HCT116 (cell line): ENCODE measurements at regions not wholly inside any gene's neighbourhood (a gene's known extent, or its start where the extent isn't known, plus 50 kb on each side); places are given as distances from the start of the nearest gene placed in this dataset.

Source experiments
- ATAC-seq: fragments of 200-7000 bp; cut with Tn5 transposase; 2 replicates; pipeline ENCODE4 v1.9.1; 2020; ENCODE audit warnings: mild to moderate bottlenecking, moderate library complexity
- BruUV-seq: library from RNA; stranded (reverse); fragments of 400-500 nt; replicated peaks from 2 replicates; lab custom pipeline; 2021; lab: Mats Ljungman, UMichigan
- CTCF ChIA-PET: fragments of 300-600 bp; sonication (Branson Sonifier 250); formaldehyde crosslinking; loops from one replicate; lab custom pipeline; 2021; ENCODE audit warnings: antibody characterized with exemption; lab: Charles Lee
- POLR2A ChIA-PET: fragments of 300-600, 350-600 bp; sonication (Branson Sonifier 250); formaldehyde crosslinking; loops from one replicate; lab custom pipeline; 2021; ENCODE audit warnings: antibody characterized with exemption; lab: Charles Lee
- RAD21 ChIA-PET, 2 experiments: fragments of 300-600 bp; sonication (Branson Sonifier 250); formaldehyde crosslinking; loops; one replicate each; lab custom pipeline; 2023; ENCODE audit warnings: low total read pairs in 2 of 2; ENCODE audit not compliant: uncharacterized antibody in 2 of 2, unreplicated experiment in 2 of 2, low non-redundant PET in 1 of 2; lab: Charles Lee
- DNase-seq: peaks from one replicate; pipeline ENCODE4 v3.0.0-alpha.2; 2010; ENCODE audit warnings: low read depth, low spot score
- H2AFZ ChIP-seq: fragments of 200-600 bp; shearing (Covaris generic), sonication (generic); 2 replicates; pipeline ENCODE4 v1.6.1; 2017; ENCODE audit warnings: low read depth, mixed run types, mixed read lengths, antibody characterized with exemption, low read length; ENCODE audit not compliant: poor library complexity, severe bottlenecking
- H3K27ac ChIP-seq: 2 replicates; pipeline ENCODE4 v1.5.1; 2012; ENCODE audit warnings: low read depth, low read length
- H3K27me3 ChIP-seq: fragments of 200-600 bp; sonication (generic); 2 replicates; pipeline ENCODE4 v1.6.1; 2016; ENCODE audit warnings: mixed run types, low read length, mixed read lengths; ENCODE audit not compliant: insufficient read depth
- H3K36me3 ChIP-seq, 2 experiments: fragments of 200-500 bp in 1 of 2; fragments of 200-600 bp in 1 of 2; sonication (Bioruptor generic) in 1 of 2; sonication (generic) in 1 of 2; 2 replicates each; pipeline versions ENCODE4 v1.5.1 to v1.6.1; 2014 to 2016; ENCODE audit warnings: low read length in 2 of 2, inconsistent platforms in 1 of 2, mixed read lengths in 1 of 2, mixed run types in 1 of 2; ENCODE audit not compliant: insufficient read depth in 2 of 2, control insufficient read depth in 1 of 2
- H3K4me1 ChIP-seq, 2 experiments: fragments of 200-600 bp in 1 of 2; sonication (generic) in 1 of 2; 2 replicates each; pipeline versions ENCODE4 v1.5.1 to v1.6.1; 2012 to 2017; ENCODE audit warnings: low read length in 2 of 2, inconsistent platforms in 1 of 2, mild to moderate bottlenecking in 1 of 2, mixed read lengths in 1 of 2, mixed run types in 1 of 2, moderate library complexity in 1 of 2; ENCODE audit not compliant: insufficient read depth in 2 of 2, control insufficient read depth in 1 of 2
- H3K4me2 ChIP-seq: fragments of 200-600 bp; sonication (generic); 2 replicates; pipeline ENCODE4 v1.6.1; 2017; ENCODE audit warnings: mixed run types, low read length, mixed read lengths
- H3K4me3 ChIP-seq, 2 experiments: fragments of 200-600 bp in 1 of 2; sonication (generic) in 1 of 2; replicated peaks in 1 of 2; 2 replicates each; pipeline ENCODE4 v1.5.1; 2011 to 2016; ENCODE audit warnings: low read length in 2 of 2, control low read depth in 1 of 2, low read depth in 1 of 2, mild to moderate bottlenecking in 1 of 2, mixed read lengths in 1 of 2, mixed run types in 1 of 2
- H3K79me2 ChIP-seq: fragments of 200-600 bp; sonication (generic); 2 replicates; pipeline ENCODE4 v1.6.1; 2017; ENCODE audit warnings: mild to moderate bottlenecking, mixed run types, low read length, moderate library complexity, mixed read lengths; ENCODE audit not compliant: insufficient read depth
- H3K9ac ChIP-seq: fragments of 200-600 bp; sonication (generic); 2 replicates; pipeline ENCODE4 v1.6.1; 2016; ENCODE audit warnings: low read length, mixed read lengths
- H3K9me2 ChIP-seq: fragments of 200-600 bp; sonication (generic), shearing (Covaris generic); 2 replicates; pipeline ENCODE4 v1.6.1; 2017; ENCODE audit warnings: mixed run types, mild to moderate bottlenecking, moderate library complexity; ENCODE audit not compliant: insufficient read depth
- H3K9me3 ChIP-seq, 2 experiments: fragments of 200-500 bp in 1 of 2; fragments of 200-600 bp in 1 of 2; sonication (Bioruptor generic) in 1 of 2; sonication (generic) in 1 of 2; 2 replicates each; pipeline ENCODE4 v1.6.1; 2014 to 2017; ENCODE audit warnings: low read length in 2 of 2, mixed read lengths in 2 of 2, inconsistent platforms in 1 of 2, low read depth in 1 of 2, mild to moderate bottlenecking in 1 of 2, mixed run types in 1 of 2, moderate library complexity in 1 of 2; ENCODE audit not compliant: control insufficient read depth in 1 of 2, insufficient read depth in 1 of 2
- H4K20me1 ChIP-seq: fragments of 200-600 bp; sonication (generic), shearing (Covaris generic); 2 replicates; pipeline ENCODE4 v1.6.1; 2017; ENCODE audit warnings: mixed run types, mild to moderate bottlenecking, moderate library complexity; ENCODE audit not compliant: insufficient read depth
- EGR1 ChIP-seq: IDR thresholded peaks from 2 replicates; pipeline ENCODE4 v1.6.1; 2012; ENCODE audit warnings: low read depth
- ELF1 ChIP-seq: IDR thresholded peaks from 2 replicates; pipeline ENCODE4 v1.6.1; 2012; ENCODE audit warnings: low read depth, borderline replicate concordance
- EZH2phosphoT487 ChIP-seq: fragments of 200-600 bp; IDR thresholded peaks from 2 replicates; pipeline ENCODE4 v1.6.1; 2018; ENCODE audit warnings: antibody characterized with exemption, borderline replicate concordance
- POLR2A ChIP-seq: IDR thresholded peaks from 2 replicates; pipeline ENCODE4 v1.7.0; 2011; ENCODE audit warnings: borderline replicate concordance; ENCODE audit not compliant: insufficient read depth, insufficient read length; ENCODE audit errors: extremely low read depth
- POLR2AphosphoS5 ChIP-seq: IDR thresholded peaks from 2 replicates; pipeline ENCODE4 v1.6.1; 2011; ENCODE audit warnings: mild to moderate bottlenecking, low read depth, low read length, moderate library complexity
- RAD21 ChIP-seq: IDR thresholded peaks from 2 replicates; pipeline ENCODE4 v1.6.1; 2012; ENCODE audit warnings: low read depth, mild to moderate bottlenecking
- SIN3A ChIP-seq: IDR thresholded peaks from 2 replicates; pipeline ENCODE4 v1.6.1; 2012; ENCODE audit warnings: low read depth
- ZFX ChIP-seq: fragments of 450-650 bp; IDR thresholded peaks from 2 replicates; pipeline ENCODE4 v1.6.1; 2017
- intact Hi-C: fragments of 100-400 bp; cut with micrococcal nuclease; formaldehyde crosslinking; loops from 2 replicates; pipeline ENCODE4 v1.10.0; 2022
- TF ChIP-seq, protein P1 (sequence below): IDR thresholded peaks from 2 replicates; pipeline ENCODE4 v1.6.1; 2012
- TF ChIP-seq, protein P2 (sequence below), 3 experiments: fragments of 200-600 bp in 1 of 3; sonication (generic) in 1 of 3; IDR thresholded peaks in 2 of 3; conservative IDR thresholded peaks in 1 of 3; 2 replicates each; pipeline ENCODE4 v1.5.1; 2012 to 2017; ENCODE audit warnings: low read depth in 2 of 3, low read length in 2 of 3, antibody characterized with exemption in 1 of 3, borderline replicate concordance in 1 of 3, control low read depth in 1 of 3, mild to moderate bottlenecking in 1 of 3, mixed read lengths in 1 of 3, mixed run types in 1 of 3, moderate library complexity in 1 of 3; ENCODE audit not compliant: insufficient read depth in 1 of 3

DNA sequence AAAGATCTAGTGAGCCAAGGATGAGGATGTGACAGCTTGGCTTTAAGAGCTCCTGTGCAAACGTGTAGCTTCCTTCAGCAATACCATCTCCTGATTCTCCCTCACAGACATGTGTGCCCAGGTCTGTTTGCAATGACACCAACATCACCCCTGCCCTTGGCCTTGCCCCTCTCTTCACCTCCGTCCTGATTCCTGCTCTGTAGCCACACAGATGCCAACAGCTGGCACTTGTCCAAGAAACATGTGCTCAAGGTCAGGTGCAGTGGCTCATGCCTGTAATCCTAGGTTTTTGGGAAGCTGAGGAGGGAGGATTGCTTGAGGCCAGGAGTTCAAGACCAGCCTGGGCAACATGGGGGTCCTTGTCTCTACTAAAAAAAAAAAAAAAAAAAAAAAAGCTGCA lies 103.8 kb upstream of the CRHR1 start:
- ATAC-seq: no peak
- RAD21 ChIA-PET: no interaction called here
- H3K27me3 ChIP-seq: no peaks in the 10 kb centered on the region
- TF ChIP-seq ELF1: no peak
- no peak for TF ChIP-seq POLR2A
- TF ChIP-seq EGR1: no peak
- no peak for TF ChIP-seq SIN3A
- TF ChIP-seq, protein P1, sequence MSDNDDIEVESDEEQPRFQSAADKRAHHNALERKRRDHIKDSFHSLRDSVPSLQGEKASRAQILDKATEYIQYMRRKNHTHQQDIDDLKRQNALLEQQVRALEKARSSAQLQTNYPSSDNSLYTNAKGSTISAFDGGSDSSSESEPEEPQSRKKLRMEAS: no peak
- no peak for TF ChIP-seq EZH2phosphoT487
- TF ChIP-seq POLR2AphosphoS5: no peak
- TF ChIP-seq ZFX: no peak
- TF ChIP-seq RAD21: no peak
- TF ChIP-seq, protein P2, sequence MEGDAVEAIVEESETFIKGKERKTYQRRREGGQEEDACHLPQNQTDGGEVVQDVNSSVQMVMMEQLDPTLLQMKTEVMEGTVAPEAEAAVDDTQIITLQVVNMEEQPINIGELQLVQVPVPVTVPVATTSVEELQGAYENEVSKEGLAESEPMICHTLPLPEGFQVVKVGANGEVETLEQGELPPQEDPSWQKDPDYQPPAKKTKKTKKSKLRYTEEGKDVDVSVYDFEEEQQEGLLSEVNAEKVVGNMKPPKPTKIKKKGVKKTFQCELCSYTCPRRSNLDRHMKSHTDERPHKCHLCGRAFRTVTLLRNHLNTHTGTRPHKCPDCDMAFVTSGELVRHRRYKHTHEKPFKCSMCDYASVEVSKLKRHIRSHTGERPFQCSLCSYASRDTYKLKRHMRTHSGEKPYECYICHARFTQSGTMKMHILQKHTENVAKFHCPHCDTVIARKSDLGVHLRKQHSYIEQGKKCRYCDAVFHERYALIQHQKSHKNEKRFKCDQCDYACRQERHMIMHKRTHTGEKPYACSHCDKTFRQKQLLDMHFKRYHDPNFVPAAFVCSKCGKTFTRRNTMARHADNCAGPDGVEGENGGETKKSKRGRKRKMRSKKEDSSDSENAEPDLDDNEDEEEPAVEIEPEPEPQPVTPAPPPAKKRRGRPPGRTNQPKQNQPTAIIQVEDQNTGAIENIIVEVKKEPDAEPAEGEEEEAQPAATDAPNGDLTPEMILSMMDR (IDR thresholded peaks at IDR 0.05 in 2 of 3, conservative IDR thresholded peaks at IDR 0.05 in 1 of 3; ENCODE audit: borderline replicate concordance in 1 of 3, insufficient read depth in 1 of 3, low read depth in 2 of 3, low read length in 2 of 3): no peak
- TF ChIP-seq, all 23 proteins: peak for 0
- no peak overlapping the region for H3K4me3 ChIP-seq
- POLR2A ChIA-PET: interaction anchor here (0.6 kb wide), 1 partner anchor 23 kb away, joined by 3 read pairs; no protein-coding TSS in a partner anchor
- CTCF ChIA-PET: no interaction called here
- H3K9me3 ChIP-seq: peaks cover 0 to 6% of the 10 kb centered on the region in 2 experiments; a peak in 1 of 4 replicates
- no TSS peak for BruUV-seq
- no peak overlapping the region for H3K27ac ChIP-seq
- H3K4me2 ChIP-seq: no peak overlapping the region
- DNase-seq: no peak
- no peaks in the 10 kb centered on the region for H3K36me3 ChIP-seq
- H3K4me1 ChIP-seq: no peaks in the 10 kb centered on the region
- H3K9ac ChIP-seq: no peak overlapping the region
- no peaks in the 10 kb centered on the region for H3K9me2 ChIP-seq
- H4K20me1 ChIP-seq: no peaks in the 10 kb centered on the region
- intact Hi-C loops: no loop called here
- H2AFZ ChIP-seq: no peak overlapping the region
- no peaks in the 10 kb centered on the region for H3K79me2 ChIP-seq
